HUES48 (cell line): ENCODE measurements at regions not wholly inside any gene's neighbourhood (a gene's known extent, or its start where the extent isn't known, plus 50 kb on each side); places are given as distances from the start of the nearest gene placed in this dataset.

Experiments used
- H3K27ac ChIP-seq: one replicate; pipeline ENCODE4 v1.7.0; 2013; ENCODE audit warnings: low read depth, low read length, inconsistent platforms
- H3K27me3 ChIP-seq: 2 replicates; pipeline ENCODE4 v1.6.1; 2013; ENCODE audit warnings: mild to moderate bottlenecking, low read length; ENCODE audit not compliant: control insufficient read depth, insufficient read depth
- H3K36me3 ChIP-seq: 2 replicates; pipeline ENCODE4 v1.6.1; 2013; ENCODE audit warnings: low read length; ENCODE audit not compliant: control insufficient read depth, insufficient read depth
- H3K4me1 ChIP-seq: 2 replicates; pipeline ENCODE4 v1.6.1; 2013; ENCODE audit warnings: mild to moderate bottlenecking, low read length; ENCODE audit not compliant: control insufficient read depth, insufficient read depth
- H3K4me3 ChIP-seq: 2 replicates; pipeline ENCODE4 v1.5.1; 2013; ENCODE audit warnings: mild to moderate bottlenecking, low read depth, low read length
- H3K9ac ChIP-seq: 2 replicates; pipeline ENCODE4 v1.6.1; 2013; ENCODE audit warnings: mild to moderate bottlenecking, low read depth, low read length, moderate library complexity
- H3K9me3 ChIP-seq: 2 replicates; pipeline ENCODE4 v1.6.1; 2013; ENCODE audit warnings: low read length; ENCODE audit not compliant: control insufficient read depth, insufficient read depth

- Histone ChIP-seq H3K4me3 (no peak overlapping the region), H3K27ac (no peak overlapping the region), H3K27me3 (no peaks in the 10 kb centered on the region), H3K4me1 (no peaks in the 10 kb centered on the region), H3K36me3 (no peaks in the 10 kb centered on the region), H3K9me3 (no peaks in the 10 kb centered on the region), H3K9ac (no peak overlapping the region)
Measured at GRCh38 chr20:6715401-6715941, 52.0 kb upstream of the BMP2 start.

- no peaks in the 10 kb centered on the region for H3K27me3 ChIP-seq
- H3K4me3 ChIP-seq, result no peak overlapping the region
- no peaks in the 10 kb centered on the region; the same call in 1 of the 2 replicates for H3K4me1 ChIP-seq
- no peak overlapping the region for H3K27ac ChIP-seq
- H3K9ac ChIP-seq, result no peak overlapping the region
- H3K9me3 ChIP-seq, result no peaks in the 10 kb centered on the region
- no peaks in the 10 kb centered on the region for H3K36me3 ChIP-seq
Measured at GRCh38 chr20:6714279-6714711, 53.2 kb upstream of the BMP2 start.

- Histone ChIP-seq H3K9me3 (no peaks in the 10 kb centered on the region), H3K27ac (peak overlapping the region; percentile 34), H3K9ac (no peak overlapping the region), H3K4me1 (no peaks in the 10 kb centered on the region; the same call in 1 of the 2 replicates), H3K36me3 (no peaks in the 10 kb centered on the region), H3K4me3 (no peak overlapping the region), H3K27me3 (no peaks in the 10 kb centered on the region)
Measured at GRCh38 chr20:6711951-6712649, 55.4 kb upstream of the BMP2 start.

- Histone ChIP-seq H3K36me3 (no peaks in the 10 kb centered on the region), H3K9ac (no peak overlapping the region), H3K9me3 (no peaks in the 10 kb centered on the region), H3K27ac (peak overlapping the region; percentile 74), H3K4me1 (no peaks in the 10 kb centered on the region; the same call in 1 of the 2 replicates), H3K4me3 (no peak overlapping the region), H3K27me3 (no peaks in the 10 kb centered on the region)
Measured at GRCh38 chr20:6709910-6710595, 57.4 kb upstream of the BMP2 start.

- H3K4me3 ChIP-seq, result no peak overlapping the region
- no peaks in the 10 kb centered on the region for H3K36me3 ChIP-seq
- H3K9ac ChIP-seq, result no peak overlapping the region
- peak overlapping the region; percentile 46 for H3K27ac ChIP-seq
- H3K4me1 ChIP-seq, result no peaks in the 10 kb centered on the region; the same call in 1 of the 2 replicates
- no peaks in the 10 kb centered on the region for H3K27me3 ChIP-seq
- H3K9me3 ChIP-seq, result no peaks in the 10 kb centered on the region
Measured at GRCh38 chr20:6708010-6708409, 59.5 kb upstream of the BMP2 start.

- Histone ChIP-seq H3K9me3 (no peaks in the 10 kb centered on the region), H3K27ac (peak overlapping the region; percentile 44), H3K9ac (no peak overlapping the region), H3K4me1 (no peaks in the 10 kb centered on the region; the same call in 1 of the 2 replicates), H3K4me3 (no peak overlapping the region), H3K36me3 (no peaks in the 10 kb centered on the region), H3K27me3 (no peaks in the 10 kb centered on the region)
Measured at GRCh38 chr20:6707321-6707831, 60.1 kb upstream of the BMP2 start.

- Histone ChIP-seq H3K27ac (no peak overlapping the region), H3K9me3 (no peaks in the 10 kb centered on the region), H3K4me3 (no peak overlapping the region)
Measured at GRCh38 chr20:6705926-6706548, 61.4 kb upstream of the BMP2 start.

GRCh38 chr20:6705106-6705766, 62.2 kb upstream of the BMP2 start:
- H3K9me3 ChIP-seq, result no peaks in the 10 kb centered on the region
- H3K27me3 ChIP-seq, result no peaks in the 10 kb centered on the region
- H3K36me3 ChIP-seq, result no peaks in the 10 kb centered on the region
- H3K27ac ChIP-seq, result no peak overlapping the region
- H3K4me1 ChIP-seq, result no peaks in the 10 kb centered on the region; the same call in 1 of the 2 replicates
- no peak overlapping the region for H3K9ac ChIP-seq
- no peak overlapping the region for H3K4me3 ChIP-seq

More at GRCh38 chr20:6705926-6706548, 61.4 kb upstream of the BMP2 start:
- H3K36me3 ChIP-seq, result no peaks in the 10 kb centered on the region
- no peaks in the 10 kb centered on the region for H3K27me3 ChIP-seq
- H3K4me1 ChIP-seq, result no peaks in the 10 kb centered on the region; the same call in 1 of the 2 replicates
- no peak overlapping the region for H3K9ac ChIP-seq

GRCh38 chr20:6704132-6704861, 63.2 kb upstream of the BMP2 start:
- Histone ChIP-seq H3K27ac (peak overlapping the region; percentile 64), H3K9ac (no peak overlapping the region), H3K4me3 (no peak overlapping the region), H3K27me3 (no peaks in the 10 kb centered on the region), H3K9me3 (no peaks in the 10 kb centered on the region), H3K36me3 (no peaks in the 10 kb centered on the region), H3K4me1 (no peaks in the 10 kb centered on the region)

- H3K9ac ChIP-seq, result no peak overlapping the region
- H3K27me3 ChIP-seq, result no peaks in the 10 kb centered on the region
- peaks cover 2% of the 10 kb centered on the region for H3K4me1 ChIP-seq
- no peaks in the 10 kb centered on the region for H3K36me3 ChIP-seq
- H3K27ac ChIP-seq, result no peak overlapping the region
- H3K9me3 ChIP-seq, result no peaks in the 10 kb centered on the region
- no peak overlapping the region for H3K4me3 ChIP-seq
Measured at GRCh38 chr20:6703656-6704055, 63.8 kb upstream of the BMP2 start.
